ENCODE measurements at regions not wholly inside any gene's neighbourhood (a gene's known extent, or its start where the extent isn't known, plus 50 kb on each side); places are given as distances from the start of the nearest gene placed in this dataset.

DNA sequence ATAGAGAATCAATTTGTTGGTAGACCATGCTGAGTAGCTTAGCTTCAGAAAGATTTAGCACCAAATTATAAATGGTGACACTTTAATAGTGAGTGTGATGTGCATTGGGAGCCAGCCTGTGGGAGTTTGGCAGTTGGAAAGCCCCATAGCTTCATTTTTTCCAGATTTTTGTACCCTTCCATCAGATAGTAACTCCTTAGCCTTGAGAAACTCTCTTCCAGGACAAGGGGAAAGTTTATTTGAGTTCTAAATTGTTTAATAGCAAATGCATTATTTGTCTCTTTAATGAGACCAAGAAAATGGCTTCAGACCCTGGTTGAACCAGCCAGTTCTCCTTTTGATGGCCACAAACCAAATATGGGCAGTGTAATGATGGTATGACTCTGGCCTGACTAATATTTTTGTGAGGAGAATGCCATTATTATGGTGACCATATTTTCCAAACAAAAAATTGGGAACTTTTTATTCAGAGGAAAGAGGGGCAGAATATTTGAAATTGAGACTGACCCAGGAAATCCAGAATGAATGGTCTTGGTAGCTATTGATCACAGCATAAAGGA lies 49.8 kb downstream of the PLCE1 start:
- DNase-seq, result no peak

DNA sequence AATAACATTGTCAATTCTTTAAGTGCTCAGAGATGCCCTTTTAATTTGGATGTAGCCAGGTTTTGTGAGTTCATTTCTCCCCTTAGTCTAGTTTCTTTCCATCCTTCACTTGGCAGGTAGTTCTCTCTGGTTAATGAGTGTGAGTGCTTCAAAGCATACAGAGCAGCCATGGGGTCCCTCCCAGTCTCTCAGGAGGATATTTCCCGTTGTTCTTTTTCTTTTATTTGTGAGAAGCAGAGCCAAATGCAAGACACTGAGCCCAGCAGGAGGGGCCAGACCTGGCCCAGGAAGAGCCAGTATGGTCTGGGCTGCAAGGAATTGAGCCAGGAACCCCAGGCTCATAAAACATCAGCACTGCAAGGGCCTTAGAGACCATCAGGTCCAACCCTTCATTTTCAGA lies 52.4 kb downstream of the PLCE1 start:
- DNase-seq, result no peak

DNA sequence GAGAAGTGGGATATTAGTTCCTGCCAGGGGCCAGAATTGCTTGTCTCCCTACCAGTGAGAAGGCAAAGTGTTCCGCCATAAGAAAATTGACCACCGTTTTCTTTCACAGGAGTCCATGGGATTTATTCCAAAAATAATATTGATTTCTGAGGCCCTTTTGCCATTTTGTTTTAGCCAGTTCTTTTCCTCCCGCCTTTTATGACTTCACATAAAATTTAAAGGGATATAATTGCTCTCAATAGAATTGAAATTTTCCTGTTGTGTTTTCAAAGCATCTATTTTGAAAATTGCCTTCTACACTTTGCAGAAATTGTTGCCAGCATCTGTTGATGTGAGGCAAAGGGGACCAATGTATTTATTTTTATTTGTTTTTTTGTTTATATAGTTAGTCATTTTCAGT lies 53.6 kb downstream of the PLCE1 start:
- no peak for DNase-seq

DNA sequence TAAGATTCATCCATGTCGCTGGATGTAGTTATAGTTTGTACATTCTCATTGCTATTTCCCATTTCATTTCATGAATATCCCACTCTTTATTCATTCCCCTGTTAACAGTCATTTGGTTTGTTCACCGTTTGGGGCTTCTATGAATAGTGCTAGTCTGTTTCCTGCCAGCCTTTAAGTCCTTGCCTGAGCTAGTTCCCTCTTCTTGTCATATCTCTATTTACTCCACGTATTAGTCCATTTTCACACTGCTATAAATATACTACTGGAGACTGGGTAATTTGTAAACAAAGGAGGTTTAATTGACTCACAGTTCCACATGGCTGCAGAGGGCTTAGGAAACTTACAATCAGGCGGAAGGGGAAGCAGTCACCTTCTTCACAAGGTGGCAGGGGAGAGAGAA lies 56.2 kb downstream of the PLCE1 start:
- no peak for DNase-seq

DNA sequence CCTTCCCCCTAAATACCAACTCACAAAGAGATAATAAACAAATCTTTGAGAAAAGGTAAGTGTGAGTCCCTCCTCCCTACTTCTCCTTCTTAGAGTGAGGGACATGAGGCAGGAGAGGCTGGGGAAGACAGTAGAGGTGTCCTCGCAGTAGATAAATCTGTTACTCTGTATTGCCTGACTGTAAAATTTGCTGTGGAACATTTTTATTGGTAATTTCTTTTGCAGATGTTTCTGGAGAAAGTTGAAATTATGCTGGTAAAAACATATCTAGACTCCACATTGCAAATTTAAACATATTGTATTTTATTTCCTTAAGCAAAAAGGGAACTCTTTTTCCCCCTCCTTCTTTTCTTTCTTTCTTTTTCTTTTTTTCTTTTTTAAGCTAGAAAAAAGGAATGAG lies 58.5 kb downstream of the PLCE1 start:
- no peak for DNase-seq

DNA sequence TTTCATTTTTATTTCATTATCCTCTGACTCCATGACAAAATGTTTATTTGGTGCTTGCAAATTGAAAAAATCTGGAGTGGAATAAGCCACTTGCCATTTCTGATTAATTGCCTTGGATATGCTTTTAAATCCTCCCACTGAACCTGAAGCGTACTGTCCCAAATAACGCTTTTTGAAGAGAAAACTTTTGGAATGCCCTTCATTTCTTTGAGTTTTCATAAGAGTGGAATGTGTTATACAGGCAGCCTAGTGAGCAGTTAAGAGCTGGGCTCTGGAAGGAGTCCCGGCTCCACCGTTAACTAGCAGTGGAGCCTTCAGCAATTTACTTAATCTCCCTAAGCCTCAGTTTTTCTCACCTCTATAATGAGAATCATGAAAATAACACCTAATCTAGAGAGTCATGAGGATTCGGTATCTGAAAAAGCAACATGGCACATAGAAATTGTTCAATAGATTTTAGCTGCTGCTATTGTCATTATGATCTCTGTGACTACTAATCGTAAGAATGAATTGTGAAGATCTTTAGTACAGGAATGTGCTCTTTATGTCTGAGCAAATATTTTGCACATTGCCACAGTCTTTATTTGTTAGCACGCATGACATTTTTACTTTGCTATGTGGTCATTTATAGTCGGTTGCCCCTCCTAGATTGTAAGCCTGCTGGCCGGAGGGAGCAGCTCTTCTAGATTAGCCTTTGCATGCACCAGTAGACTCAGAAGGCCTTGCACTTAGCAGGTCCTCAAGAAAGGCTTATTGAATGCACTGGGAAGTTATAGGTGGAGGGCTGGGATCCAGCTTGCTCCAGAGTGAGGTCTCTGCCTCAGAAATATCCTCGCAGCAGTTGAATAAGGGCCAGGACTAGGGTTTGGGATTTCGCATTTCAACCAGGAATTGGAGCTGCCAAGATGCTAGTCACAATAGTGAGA lies 59.4 kb downstream of the PLCE1 start:
- DNase-seq, result no peak

DNA sequence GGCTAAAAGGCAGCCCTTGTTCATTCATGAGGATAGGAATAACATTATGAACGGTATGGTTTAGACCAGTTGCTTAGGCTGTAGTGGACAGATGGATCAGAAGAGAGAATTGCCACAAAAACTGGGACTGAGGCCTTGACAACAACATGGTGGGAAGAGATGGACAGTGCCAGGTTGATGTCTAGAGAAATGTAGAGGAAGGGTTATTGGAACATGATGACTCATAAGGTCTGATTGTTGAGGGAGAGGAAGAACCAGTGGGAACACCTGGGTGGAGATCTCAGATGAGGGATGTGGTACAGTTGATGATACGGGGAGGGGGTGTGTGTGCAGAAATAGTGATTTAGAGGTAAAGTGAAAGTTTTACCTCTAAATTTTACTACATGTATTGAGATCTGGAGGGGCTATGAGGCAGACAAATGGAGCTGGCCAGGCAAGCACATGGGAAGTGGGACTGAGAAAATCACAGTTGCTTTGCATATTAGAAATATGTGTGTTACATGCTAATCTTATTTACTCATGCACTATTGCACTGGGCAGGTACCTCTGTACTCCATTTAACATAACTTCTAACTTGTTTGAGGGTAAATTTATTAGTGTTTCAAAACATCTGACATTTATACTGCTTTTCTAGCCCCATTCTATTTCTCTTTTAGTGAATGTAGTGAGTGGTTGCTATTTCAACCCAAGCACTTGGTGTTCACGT lies 65.6 kb downstream of the PLCE1 start:
- no peak for DNase-seq

DNA sequence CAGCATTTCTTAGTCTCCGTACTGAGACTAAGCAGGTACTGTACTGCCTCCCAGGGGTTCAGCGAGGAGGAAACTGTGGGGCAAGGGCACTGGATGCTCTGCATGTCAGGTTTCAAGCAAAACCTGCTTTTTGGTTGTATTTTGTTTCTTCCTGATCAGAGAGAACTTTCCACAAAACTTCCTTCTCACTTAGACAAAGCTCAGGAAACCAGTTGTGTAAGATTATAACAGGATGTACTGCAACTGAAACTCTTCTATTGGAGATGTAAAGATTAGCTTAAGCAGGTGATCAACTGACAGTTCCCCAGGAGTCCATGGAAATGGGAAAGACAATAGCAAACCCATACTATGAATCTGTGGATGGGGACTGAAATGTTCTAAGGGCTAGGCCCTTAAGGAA lies 67.3 kb downstream of the PLCE1 start:
- DNase-seq, result no peak

DNA sequence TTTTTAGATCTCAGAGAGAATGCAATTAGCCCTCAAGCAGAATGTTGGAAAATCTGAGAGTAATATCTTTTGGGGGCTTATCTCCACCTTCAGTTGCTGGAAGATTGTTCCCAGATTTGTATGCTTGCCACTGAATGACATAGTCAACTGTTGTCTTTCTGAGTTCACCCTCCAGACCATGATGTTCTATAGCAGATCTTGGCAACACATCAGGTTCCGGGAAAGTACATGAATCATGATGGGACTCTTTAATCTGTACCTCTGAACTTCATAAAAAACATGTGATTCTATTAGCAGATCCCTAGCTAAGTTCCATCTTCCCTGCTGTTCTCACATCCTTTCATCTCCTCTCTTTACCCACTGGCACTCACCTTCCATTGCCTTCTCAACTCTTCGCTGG lies 68.9 kb downstream of the PLCE1 start:
- DNase-seq, result no peak

DNA sequence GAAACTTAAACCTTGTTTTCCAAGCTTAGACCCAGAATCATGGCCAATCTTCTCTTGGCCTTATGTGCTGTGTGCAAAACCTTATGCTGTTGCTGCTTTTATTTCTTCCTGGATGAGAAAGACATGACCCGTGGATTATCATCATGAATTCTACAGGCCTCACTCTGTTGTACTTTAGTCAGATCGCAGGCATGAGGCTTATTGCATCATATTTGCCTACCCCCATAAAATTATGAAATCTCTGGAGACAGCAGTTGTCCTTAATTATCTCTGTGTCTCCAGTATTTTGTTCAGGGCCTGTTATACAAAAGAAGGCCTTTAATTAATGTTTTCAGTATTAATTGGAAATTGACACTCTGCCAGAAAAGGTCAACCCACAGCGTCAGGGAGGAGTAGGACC lies 71.6 kb downstream of the PLCE1 start:
- no peak for DNase-seq

DNA sequence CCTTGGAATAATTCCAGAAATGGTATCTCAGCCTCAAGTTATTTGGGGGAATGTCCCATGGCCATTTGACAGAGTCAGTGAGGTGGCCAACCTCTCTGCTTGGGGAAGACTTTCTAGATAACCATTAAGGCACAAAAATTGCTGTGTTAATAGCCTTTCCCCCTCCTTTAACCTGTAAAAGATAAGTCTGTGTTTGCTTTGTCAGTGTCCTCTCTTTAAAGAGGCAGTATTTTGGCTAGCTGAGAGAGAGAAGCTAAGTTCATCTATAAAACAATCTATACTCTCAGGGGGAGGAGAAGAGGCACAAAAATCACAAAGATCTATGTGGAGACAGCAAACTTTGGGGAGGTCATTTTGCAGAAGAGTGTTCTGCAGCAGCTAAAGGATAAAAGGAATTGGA lies 72.1 kb downstream of the PLCE1 start:
- DNase-seq, result no peak

DNA sequence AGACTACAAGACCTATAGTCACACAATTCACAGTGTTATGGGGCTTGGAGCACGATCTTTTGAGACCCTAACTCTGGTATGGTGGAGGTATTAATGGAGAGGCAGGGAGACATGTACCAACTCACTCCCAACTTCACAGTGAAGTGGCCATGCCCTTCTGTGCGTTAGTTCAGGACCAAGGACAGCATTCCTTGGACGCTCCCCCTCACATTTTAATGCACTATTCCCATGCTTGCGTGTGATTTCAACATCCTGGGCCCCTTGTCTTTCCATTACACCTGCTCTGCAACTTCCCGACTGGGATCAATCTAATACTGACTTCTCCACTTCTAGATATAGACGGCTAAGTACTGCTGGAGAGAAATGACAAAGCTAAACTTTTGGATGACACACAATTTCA lies 72.7 kb downstream of the PLCE1 start:
- peak; percentile 49 for DNase-seq

DNA sequence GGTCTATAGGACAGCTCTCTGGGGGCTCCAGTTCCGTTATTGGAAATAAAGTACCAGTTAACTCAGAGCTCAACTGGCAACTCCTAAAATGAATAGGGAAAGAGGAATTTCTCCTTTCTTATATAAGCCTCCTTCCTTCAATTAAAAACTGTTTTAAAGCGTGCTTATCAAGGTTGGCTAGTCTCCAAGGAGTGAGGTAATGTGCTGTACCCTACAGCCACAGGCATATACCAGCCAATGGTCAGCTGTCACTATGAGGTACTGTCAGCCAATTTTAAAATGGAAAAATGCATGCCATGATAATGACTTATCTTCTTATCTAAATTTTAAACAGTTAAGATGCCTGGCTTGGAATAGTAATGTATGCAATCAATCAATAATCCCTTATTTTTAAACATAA lies 76.2 kb downstream of the PLCE1 start:
- peak; percentile 7 for DNase-seq

DNA sequence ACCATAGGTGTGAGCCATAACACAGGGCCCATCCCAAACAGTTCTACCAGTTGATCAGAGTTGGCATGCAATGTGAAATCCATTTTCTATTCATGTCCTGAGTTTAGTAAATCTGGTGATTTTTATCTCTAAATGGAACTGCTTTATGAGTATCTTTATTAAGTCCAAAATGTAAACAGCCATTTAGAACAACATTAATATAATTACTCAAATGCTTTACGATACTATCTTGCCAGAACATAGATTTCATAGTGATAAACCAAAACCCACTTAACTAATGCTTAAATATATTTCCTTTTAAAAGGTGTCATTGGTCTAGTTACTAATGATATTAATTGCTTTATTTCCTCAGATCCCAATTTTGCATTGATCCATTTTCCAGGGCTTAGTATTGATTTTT lies 80.7 kb downstream of the PLCE1 start:
- DNase-seq, result no peak

DNA sequence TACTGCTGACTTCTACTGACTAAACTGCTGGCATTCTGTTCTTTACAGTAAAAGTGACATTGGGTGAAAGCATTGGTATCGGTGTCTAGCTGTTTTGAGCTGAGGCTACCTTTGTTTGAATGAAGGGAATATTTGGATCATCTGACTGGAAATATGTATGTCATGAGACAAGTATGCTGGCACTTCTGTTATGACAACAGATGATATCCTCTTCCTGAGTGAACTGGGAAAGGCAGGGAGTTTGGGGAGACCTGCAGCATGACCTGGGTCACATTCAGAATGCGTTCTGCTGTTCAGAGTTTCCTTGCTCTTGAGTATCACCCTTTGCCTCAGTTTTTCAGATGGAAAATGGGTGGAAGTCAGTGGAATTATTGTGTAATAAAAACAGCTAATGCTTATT lies 81.8 kb downstream of the PLCE1 start:
- DNase-seq, result no peak

DNA sequence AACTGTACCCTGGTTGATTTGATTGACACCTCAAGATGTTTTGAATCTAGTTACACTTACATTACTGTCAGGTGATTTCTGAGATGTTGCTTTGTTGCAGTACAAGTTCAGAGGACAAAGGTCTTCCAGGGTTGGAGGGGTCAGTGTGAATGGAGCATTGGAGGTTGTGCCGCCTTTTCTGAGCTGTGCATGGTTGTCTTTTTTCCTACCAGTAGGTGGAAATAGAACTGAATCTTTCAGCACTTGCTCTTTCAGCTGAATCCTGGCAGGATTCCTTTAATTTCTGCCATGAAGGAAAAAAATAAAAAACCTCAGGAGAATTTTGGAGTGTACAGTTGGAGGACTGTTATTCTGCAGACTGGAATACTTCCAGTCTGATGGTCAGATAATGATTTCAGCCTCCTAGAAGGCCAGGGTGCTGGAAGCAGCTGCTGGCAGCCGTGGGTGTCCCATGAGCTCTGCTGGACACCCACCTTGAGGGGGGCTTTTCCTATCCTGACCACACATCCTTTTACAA lies 82.7 kb downstream of the PLCE1 start:
- DNase-seq, result no peak

DNA sequence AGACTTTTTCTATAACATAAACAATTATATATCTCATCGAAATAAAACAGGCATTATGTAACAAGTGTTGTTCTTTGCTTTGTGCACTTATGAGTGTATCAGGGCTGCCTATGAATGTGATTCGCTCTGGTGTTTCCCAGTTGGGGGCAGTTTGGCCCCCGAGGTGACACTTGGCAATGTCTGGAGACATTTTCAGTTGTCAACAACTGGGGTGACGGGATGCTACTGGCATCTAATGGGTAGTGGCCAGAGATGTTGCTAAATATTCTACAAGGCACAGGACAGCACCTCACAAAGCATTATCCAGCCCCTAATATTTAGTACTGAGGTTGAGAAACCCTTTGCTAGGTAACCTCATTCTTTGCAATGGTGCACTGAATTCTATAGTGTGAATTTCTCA lies 83.3 kb downstream of the PLCE1 start:
- no peak for DNase-seq

DNA sequence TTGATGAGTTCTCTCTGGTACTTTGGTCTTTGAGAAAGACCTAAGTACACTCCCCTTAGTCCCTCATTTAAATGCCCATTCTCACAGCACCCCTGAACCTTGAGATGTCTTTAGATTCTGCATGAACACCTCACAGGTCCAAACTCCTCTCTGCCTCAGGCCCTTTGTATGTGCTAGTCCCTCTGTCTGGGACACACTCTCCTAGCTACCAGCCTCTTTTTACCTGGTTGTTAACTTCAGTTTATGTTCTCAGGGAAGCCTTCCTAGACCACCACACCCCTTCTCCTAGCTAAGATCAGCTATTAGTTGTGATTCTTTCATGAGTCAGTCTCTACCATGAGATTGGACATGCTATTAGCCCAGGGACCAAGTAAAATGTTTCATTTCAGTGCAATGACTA lies 86.4 kb downstream of the PLCE1 start:
- DNase-seq, result no peak

DNA sequence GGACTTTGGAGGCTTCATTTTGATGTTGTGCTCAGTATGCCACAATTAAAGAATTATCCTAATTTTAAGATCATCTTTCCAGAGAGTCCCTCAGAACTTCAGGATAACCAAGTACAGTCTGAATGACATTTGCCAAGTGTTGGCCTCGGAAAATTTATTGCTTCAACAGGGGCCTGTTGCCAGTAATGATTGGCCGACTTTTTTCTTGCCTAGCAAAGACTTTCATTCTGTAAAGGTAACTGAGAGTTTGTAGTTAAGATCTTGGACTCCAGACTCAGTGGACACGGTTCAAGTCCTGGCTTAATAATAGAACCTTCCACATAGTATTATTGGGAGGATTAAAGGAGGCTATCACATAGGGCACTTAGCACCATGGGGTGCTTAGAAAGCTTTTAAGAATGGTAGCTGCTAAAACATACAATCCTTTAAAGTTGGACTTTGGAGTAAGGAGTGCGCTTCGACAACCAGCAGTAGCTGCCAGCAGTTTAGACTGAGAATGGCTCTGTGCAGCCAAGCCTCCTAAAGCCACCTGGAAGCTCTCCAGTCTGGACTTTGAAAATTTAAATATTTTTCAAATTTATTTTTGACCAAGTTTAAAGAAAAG lies 90.0 kb downstream of the PLCE1 start:
- no peak for DNase-seq

DNA sequence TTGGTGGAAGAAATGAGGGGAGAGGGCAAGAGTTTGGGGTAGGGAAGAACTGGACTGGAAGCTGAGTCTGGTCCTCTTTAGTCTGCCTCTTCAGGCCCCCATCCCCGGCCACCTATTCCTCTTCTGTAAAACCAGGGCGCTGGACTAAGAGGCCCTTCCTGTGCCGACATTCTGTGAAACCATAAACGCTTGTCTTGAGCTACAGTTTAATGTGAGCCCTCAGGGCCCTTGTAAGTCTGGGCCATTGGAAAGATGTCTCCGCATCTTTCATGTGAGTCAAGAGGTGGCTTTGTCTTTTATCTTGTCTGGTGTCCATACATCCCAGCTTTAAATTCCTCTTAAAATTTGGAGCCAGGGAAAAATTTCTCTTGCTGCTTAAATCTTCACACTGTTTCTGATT lies 90.6 kb downstream of the PLCE1 start:
- no peak for DNase-seq

DNA sequence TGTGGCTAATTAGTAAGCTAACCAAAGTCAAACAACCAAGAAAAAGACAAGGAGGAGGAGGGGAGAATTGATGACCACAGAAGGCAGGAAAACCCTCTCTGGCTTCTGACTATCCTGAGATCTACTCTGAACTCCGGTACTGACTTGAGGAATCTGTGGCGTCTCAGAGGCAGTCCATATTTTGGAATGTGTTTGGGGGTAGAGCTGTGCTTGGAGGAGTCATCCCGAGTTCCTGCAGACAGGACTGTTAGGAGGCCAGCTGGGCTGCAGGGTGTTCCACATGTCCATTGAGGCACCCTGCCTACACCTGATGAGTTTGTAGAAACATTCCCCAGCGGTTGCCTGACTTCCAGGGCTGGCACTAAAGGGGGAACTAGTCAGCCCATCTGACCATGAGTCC lies 91.6 kb downstream of the PLCE1 start:
- no peak for DNase-seq

DNA sequence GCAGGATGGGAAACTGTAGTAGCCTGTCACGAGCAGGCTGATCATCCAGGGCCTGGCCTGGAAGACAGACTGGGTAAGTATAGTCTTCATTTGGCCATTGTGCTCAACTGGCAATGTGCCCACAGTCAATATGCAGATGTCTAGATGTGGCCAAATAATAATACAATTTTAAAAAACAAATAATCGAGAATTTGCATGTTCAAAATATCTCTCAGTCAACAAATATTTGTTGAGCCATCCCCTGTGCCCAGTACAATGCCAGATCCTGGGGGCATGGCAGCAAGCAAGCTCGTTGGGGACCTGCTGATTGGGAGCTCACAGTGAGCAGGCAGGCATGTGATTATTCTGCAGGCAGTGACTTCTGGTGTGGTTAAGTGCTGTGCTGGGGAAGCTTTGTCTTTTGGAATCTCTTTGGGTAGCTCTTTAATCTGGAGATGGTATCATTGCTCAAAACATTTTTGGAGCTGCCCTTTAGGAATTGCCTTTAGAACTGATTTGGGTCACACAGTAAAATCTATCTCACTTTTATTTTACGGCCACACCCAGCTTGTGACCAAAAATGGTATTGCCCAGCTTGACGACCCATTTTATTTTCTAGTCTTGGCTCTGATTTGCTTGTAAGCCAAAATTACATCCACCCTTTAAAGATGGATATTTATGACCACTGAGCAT lies 92.2 kb downstream of the PLCE1 start:
- DNase-seq, result no peak

DNA sequence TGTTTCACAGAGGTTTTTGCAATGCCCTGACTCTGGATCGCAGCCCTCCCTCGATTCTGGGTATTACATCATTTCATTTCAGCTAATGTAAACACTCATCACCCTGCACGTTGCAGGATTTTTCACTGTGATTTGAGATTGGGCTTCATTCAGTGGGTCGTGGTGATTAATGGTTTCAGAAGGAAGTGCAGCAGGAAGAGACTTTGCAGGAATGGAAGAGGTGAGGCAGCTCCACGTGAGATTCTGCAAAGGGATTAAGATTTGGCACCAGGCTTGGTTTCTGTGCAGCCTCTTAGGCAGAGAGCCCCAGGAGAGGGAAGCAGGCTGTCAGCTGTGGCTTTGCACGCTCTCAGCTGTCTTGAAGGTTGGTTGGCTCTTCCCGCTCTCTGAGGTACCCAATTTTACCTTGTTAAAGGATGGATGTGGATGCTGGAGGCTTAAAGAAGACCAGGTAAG lies 95.2 kb downstream of the PLCE1 start:
- no peak for DNase-seq

Measured in hematopoietic multipotent progenitor cell treated with erythropoietin and hydrocortisone succinate and interleukin-3 and kit ligand, for 4 days (in vitro differentiated cells).